GM21576 (cell line): ENCODE measurements at regions not wholly inside any gene's neighbourhood (a gene's known extent, or its start where the extent isn't known, plus 50 kb on each side); places are given as distances from the start of the nearest gene placed in this dataset.
"Not testable (repeated sequence)": the region's sequence is repeated elsewhere in the genome, so short reads cannot be mapped to it uniquely, and the experiment has no call there.

Experiments used
- ATAC-seq: cut with Tn5 transposase; IDR thresholded peaks from one replicate; pipeline ENCODE4 v1.9.1; 2021; ENCODE audit warnings: mild to moderate bottlenecking, moderate library complexity; ENCODE audit not compliant: unreplicated experiment

- ATAC-seq, result not testable (repeated sequence)
Measured at GRCh38 chr14:106011631-106012360, 485.4 kb downstream of the TMEM121 start.

GRCh38 chr14:106012361-106012725 lies 486.0 kb downstream of the TMEM121 start:
- not testable (repeated sequence) for ATAC-seq

GRCh38 chr14:106013879-106014376 lies 487.5 kb downstream of the TMEM121 start:
- ATAC-seq, result no peak

GRCh38 chr14:106017952-106018351 lies 491.6 kb downstream of the TMEM121 start:
- ATAC-seq, result not testable (repeated sequence)

GRCh38 chr14:106021832-106022231 lies 495.4 kb downstream of the TMEM121 start:
- ATAC-seq, result no peak

- not testable (repeated sequence) for ATAC-seq
Measured at GRCh38 chr14:106022648-106023047, 496.3 kb downstream of the TMEM121 start.

- no peak for ATAC-seq
Measured at GRCh38 chr14:106023411-106023810, 497.0 kb downstream of the TMEM121 start.

- ATAC-seq, result no peak
Measured at GRCh38 chr14:106024983-106025604, 498.7 kb downstream of the TMEM121 start.

- ATAC-seq, result no peak
Measured at GRCh38 chr14:106026026-106026425, 499.6 kb downstream of the TMEM121 start.

- ATAC-seq, result not testable (repeated sequence)
Measured at GRCh38 chr14:106027759-106028158, 501.4 kb downstream of the TMEM121 start.

- no peak for ATAC-seq
Measured at GRCh38 chr14:106029959-106030358, 503.6 kb downstream of the TMEM121 start.

- ATAC-seq, result no peak
Measured at GRCh38 chr14:106037380-106037779, 511.0 kb downstream of the TMEM121 start.

GRCh38 chr14:106038263-106038662 lies 511.9 kb downstream of the TMEM121 start:
- no peak for ATAC-seq

GRCh38 chr14:106039400-106039799 lies 513.0 kb downstream of the TMEM121 start:
- ATAC-seq, result no peak

- no peak for ATAC-seq
Measured at GRCh38 chr14:106044515-106044914, 518.1 kb downstream of the TMEM121 start.

- ATAC-seq, result peak; percentile 53
Measured at GRCh38 chr14:106044949-106045596, 518.7 kb downstream of the TMEM121 start.

- ATAC-seq, result no peak
Measured at GRCh38 chr14:106051796-106052195, 525.4 kb downstream of the TMEM121 start.

- no peak for ATAC-seq
Measured at GRCh38 chr14:106055289-106055688, 528.9 kb downstream of the TMEM121 start.

- ATAC-seq, result no peak
Measured at GRCh38 chr14:106058342-106058741, 532.0 kb downstream of the TMEM121 start.

GRCh38 chr14:106060276-106060975 lies 534.0 kb downstream of the TMEM121 start:
- no peak for ATAC-seq

GRCh38 chr14:106061877-106062500 lies 535.6 kb downstream of the TMEM121 start:
- ATAC-seq, result not testable (repeated sequence)
